Calu3 (cell line): ENCODE measurements at regions not wholly inside any gene's neighbourhood (a gene's known extent, or its start where the extent isn't known, plus 50 kb on each side); places are given as distances from the start of the nearest gene placed in this dataset.

Source experiments
- BruUV-seq: library from RNA; stranded (reverse); fragments of 400-500 nt; replicated peaks from 2 replicates; lab custom pipeline; 2021; lab: Mats Ljungman, UMichigan
- CTCF ChIA-PET: fragments of 300-600 bp; sonication (Branson Sonifier 250); formaldehyde crosslinking; loops from one replicate; lab custom pipeline; 2022; ENCODE audit warnings: antibody characterized with exemption; lab: Charles Lee
- DNase-seq: peaks from one replicate; pipeline ENCODE4 v3.0.0; 2022
- H3K27ac Mint-ChIP-seq: one replicate; pipeline ENCODE4 v1.8.0; 2022; ENCODE audit warnings: mixed read lengths; ENCODE audit not compliant: unreplicated experiment
- H3K27me3 Mint-ChIP-seq: one replicate; pipeline ENCODE4 v1.8.0; 2022; ENCODE audit warnings: mixed read lengths; ENCODE audit not compliant: unreplicated experiment
- H3K36me3 Mint-ChIP-seq: one replicate; pipeline ENCODE4 v1.8.0; 2022; ENCODE audit warnings: mild to moderate bottlenecking, moderate library complexity, mixed read lengths; ENCODE audit not compliant: insufficient read depth, unreplicated experiment
- H3K4me1 Mint-ChIP-seq: one replicate; pipeline ENCODE4 v1.8.0; 2022; ENCODE audit warnings: mild to moderate bottlenecking, low read depth, mixed read lengths; ENCODE audit not compliant: unreplicated experiment
- H3K4me3 Mint-ChIP-seq: one replicate; pipeline ENCODE4 v1.8.0; 2022; ENCODE audit warnings: mild to moderate bottlenecking, low read depth, moderate library complexity, mixed read lengths; ENCODE audit not compliant: unreplicated experiment
- H3K9me3 Mint-ChIP-seq: one replicate; pipeline ENCODE4 v1.8.0; 2022; ENCODE audit warnings: low read depth, mixed read lengths; ENCODE audit not compliant: unreplicated experiment
- intact Hi-C: fragments of 100-400 bp; cut with micrococcal nuclease; formaldehyde crosslinking; loops from one replicate; pipeline ENCODE4 v1.10.0; 2022; ENCODE audit not compliant: unreplicated experiment
- TF ChIP-seq, protein P1 (sequence below): fragments of 200-600 bp; IDR thresholded peaks from one replicate; pipeline ENCODE4 v1.8.0; 2022; ENCODE audit warnings: antibody characterized with exemption; ENCODE audit not compliant: unreplicated experiment

DNA sequence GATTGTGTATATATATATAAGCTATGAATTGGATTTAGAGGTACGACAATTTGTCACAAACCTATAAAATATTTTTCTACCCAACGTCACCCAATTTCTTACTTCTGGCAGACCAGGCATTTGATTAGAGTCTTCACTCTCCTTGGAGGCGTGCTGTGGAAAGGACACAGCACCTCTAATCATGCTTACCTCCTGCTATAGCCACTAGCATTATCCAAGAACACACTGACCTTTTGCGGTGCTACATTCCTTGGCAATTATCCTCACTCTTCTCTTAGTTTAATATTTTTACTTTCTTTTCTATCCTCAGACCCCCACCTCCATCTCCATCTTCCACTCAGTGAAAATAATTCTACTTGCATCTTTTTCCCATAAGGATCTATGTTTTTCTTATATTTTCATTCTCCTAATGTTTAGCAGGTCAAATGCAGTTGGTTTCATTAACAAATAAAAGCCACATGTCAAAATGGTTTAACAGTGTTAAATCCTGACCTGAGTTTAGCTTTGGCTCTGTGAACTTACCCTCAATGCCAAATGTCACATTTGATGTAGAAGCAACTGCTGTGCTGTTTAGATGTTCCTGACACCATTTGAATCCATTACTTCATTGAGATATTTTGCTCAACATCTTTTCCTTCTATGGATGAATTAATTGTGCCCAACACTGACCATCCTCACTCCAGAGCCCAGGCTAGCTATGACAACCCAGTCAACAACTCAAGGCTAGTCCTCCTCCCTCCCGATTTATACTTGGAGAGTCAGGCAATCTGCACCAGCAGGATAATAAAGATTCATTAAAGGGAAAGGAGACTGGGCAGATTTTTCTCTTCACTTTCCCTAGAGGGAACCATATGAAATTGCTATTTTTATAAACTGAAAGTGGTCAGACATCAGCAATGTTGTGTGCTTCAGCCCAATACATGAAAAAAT, 240.5 kb downstream of the MREG start:
- Mint-ChIP-seq H3K27ac (no peak overlapping the region), H3K27me3 (no peaks in the 10 kb centered on the region), H3K4me1 (peaks cover 26% of the 10 kb centered on the region), H3K36me3 (no peaks in the 10 kb centered on the region), H3K9me3 (peaks cover 4% of the 10 kb centered on the region), H3K4me3 (no peak overlapping the region)
- BruUV-seq, result no TSS peak
- intact Hi-C loops, result no loop called here
- TF ChIP-seq, protein P1, sequence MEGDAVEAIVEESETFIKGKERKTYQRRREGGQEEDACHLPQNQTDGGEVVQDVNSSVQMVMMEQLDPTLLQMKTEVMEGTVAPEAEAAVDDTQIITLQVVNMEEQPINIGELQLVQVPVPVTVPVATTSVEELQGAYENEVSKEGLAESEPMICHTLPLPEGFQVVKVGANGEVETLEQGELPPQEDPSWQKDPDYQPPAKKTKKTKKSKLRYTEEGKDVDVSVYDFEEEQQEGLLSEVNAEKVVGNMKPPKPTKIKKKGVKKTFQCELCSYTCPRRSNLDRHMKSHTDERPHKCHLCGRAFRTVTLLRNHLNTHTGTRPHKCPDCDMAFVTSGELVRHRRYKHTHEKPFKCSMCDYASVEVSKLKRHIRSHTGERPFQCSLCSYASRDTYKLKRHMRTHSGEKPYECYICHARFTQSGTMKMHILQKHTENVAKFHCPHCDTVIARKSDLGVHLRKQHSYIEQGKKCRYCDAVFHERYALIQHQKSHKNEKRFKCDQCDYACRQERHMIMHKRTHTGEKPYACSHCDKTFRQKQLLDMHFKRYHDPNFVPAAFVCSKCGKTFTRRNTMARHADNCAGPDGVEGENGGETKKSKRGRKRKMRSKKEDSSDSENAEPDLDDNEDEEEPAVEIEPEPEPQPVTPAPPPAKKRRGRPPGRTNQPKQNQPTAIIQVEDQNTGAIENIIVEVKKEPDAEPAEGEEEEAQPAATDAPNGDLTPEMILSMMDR, result no peak
- CTCF ChIA-PET, result no interaction called here
- DNase-seq, result no peak

DNA sequence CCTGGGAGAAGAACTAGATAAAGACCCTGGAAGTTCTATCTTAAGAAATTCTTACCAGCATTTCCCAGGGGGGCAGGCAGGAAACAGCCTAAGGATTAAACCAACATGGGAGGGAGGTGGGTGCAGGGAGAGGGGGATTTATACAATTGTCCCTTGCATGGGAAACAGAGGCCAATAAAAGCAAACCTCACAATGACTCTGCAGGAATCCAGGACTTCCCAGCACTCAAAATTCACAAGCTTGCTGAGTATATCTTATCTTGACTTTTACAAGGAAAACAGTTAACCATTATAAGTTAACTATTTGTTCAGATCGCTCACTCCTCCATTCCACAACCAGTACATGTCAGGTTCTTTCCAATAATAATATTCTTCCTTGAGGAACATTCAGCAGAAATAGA, 241.3 kb downstream of the MREG start:
- Mint-ChIP-seq H3K27ac (no peak overlapping the region), H3K4me3 (no peak overlapping the region), H3K27me3 (no peaks in the 10 kb centered on the region), H3K36me3 (no peaks in the 10 kb centered on the region), H3K4me1 (peaks cover 26% of the 10 kb centered on the region), H3K9me3 (peaks cover 7% of the 10 kb centered on the region)
- intact Hi-C loops, result no loop called here
- TF ChIP-seq, protein P1, result no peak
- CTCF ChIA-PET, result no interaction called here
- DNase-seq, result no peak
- BruUV-seq, result no TSS peak

DNA sequence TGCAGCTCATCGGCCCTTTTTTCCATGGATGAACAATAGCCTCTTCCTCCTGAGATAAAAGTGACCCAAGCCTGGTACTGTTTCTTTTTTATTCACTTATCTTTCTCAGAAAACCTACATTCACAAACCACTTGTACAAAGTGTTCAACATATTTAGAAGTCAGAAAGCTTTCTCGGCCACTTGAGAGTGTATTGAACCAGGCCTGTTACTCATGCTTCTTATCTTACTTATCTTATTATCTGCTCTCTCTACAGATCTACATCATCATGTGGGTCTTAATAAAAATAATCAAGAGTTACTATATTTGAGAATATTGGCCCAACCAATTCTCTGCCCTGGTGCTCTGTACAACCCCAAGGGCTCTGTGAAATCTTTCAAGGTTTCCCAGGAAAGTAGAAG, 242.1 kb downstream of the MREG start:
- DNase-seq, result no peak
- no peaks in the 10 kb centered on the region for H3K27me3 Mint-ChIP-seq
- peak overlapping the region; percentile 31 for H3K27ac Mint-ChIP-seq
- peaks cover 7% of the 10 kb centered on the region for H3K9me3 Mint-ChIP-seq
- H3K4me3 Mint-ChIP-seq, result no peak overlapping the region
- BruUV-seq, result no TSS peak
- peaks cover 26% of the 10 kb centered on the region for H3K4me1 Mint-ChIP-seq
- TF ChIP-seq, protein P1, result no peak
- intact Hi-C loops, result no loop called here
- H3K36me3 Mint-ChIP-seq, result no peaks in the 10 kb centered on the region
- CTCF ChIA-PET, result no interaction called here

DNA sequence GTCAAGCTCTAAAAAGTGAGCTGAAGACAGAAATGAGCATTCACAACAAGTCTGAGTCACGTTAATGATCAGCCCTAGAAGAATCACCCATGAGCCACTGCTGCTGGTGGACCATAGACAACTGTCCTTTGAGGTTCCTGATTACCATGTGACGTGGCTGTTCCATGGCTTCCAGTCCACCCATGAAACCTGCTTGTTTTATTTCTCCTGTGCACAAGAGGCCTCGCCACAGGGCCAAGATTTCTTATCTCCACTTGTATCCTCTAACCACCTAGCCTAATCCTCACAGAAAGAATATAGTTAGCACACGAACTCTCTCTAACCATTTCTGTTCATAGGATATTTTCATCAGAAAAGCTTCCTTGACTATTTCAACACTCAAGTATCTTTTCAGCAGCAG, 242.7 kb downstream of the MREG start:
- TF ChIP-seq, protein P1, result no peak
- Mint-ChIP-seq H3K27me3 (no peaks in the 10 kb centered on the region), H3K4me1 (peaks cover 26% of the 10 kb centered on the region), H3K27ac (no peak overlapping the region), H3K9me3 (peaks cover 7% of the 10 kb centered on the region), H3K36me3 (no peaks in the 10 kb centered on the region), H3K4me3 (no peak overlapping the region)
- intact Hi-C loops, result no loop called here
- no TSS peak for BruUV-seq
- no peak for DNase-seq
- CTCF ChIA-PET, result interaction anchor here (0.6 kb wide), 1 partner anchor 461 kb away, joined by 6 read pairs; no protein-coding TSS in a partner anchor
